ENCODE measurements at regions not wholly inside any gene's neighbourhood (a gene's known extent, or its start where the extent isn't known, plus 50 kb on each side); places are given as distances from the start of the nearest gene placed in this dataset.
"Not testable (repeated sequence)": the region's sequence is repeated elsewhere in the genome, so short reads cannot be mapped to it uniquely, and the experiment has no call there.

DNA sequence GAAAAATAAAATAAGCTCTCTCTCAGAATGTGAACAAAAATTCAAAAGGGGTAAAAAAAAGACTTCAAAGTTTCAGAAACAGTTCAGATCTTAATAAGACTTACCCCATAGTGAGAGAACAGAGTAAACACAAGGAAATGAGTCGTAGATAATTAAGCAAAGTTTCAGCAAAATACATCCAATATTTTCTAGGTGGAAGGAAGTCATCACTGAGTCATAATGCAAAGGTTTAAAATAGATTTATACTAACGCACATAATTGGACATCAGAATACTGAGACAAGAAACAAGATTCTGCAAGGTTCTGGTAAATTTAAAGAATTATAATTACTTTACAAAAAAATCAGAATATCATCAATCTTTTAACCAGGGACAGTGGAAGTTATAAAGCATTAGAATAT is 1370.7 kb upstream of the ATXN8OS start:
- no peak for DNase-seq

- DNase-seq: no peak
Measured at GRCh38 chr13:68727798-68728197, 1379.8 kb upstream of the ATXN8OS start.

GRCh38 chr13:68727165-68727564 is 1380.5 kb upstream of the ATXN8OS start:
- no peak for DNase-seq

DNA sequence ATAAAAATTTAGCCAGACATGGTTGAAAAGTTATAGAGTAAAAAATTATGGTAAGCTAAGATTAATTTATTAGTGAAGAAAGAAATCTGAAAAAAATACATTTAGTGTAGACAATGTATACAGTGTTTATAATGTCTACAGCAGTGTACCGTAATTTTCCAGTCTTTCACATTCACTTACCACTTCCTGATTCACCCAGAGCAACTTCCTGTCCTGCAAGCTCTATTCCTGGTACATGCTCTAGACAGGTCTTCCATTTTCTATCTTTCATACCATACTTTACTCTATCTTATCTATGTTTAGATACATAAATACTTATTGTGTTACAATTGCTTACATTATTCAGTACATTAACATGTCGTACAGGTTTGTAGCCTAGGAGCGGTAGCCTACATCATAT is 1387.8 kb upstream of the ATXN8OS start:
- DNase-seq: no peak

GRCh38 chr13:68715651-68716050 is 1392.0 kb upstream of the ATXN8OS start:
- DNase-seq: no peak

DNA sequence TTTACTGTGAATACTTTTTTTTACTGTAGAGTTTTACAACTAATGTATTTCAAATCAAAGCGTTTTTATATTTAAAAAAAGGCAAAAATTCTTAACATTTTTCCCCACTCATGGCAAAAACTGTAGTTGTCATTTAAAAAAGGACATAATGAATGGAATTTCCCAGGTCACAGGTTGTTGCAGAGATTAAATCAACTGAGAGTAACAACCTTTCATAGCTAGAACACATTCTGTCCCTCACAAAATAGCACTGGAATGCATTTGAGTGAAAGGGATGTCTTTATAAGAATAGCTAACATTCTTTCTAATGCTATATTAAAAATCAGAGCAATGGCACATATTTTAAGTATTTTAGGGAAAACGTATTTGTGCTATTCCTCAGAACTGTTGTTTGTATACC is 1393.3 kb upstream of the ATXN8OS start:
- DNase-seq: no peak

DNA sequence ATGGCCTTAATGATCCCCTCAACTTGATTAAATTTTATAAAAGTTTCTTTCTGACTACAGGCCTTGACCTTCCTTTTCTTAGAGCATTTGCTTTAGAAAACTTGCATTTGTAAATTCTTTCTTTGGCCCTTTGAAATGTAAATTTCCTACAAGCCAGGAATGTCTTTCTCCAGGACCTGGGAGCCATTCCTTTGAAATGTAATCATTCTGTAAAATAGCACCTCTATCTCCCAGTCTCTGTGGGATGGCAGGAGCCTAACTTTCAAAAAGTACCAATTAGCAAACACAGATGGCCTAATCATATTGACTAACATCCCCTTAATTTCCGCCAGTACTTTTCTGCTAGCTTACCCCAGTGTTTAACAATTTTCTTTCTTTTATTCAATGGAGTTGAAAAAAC is 1394.2 kb upstream of the ATXN8OS start:
- DNase-seq: no peak

DNA sequence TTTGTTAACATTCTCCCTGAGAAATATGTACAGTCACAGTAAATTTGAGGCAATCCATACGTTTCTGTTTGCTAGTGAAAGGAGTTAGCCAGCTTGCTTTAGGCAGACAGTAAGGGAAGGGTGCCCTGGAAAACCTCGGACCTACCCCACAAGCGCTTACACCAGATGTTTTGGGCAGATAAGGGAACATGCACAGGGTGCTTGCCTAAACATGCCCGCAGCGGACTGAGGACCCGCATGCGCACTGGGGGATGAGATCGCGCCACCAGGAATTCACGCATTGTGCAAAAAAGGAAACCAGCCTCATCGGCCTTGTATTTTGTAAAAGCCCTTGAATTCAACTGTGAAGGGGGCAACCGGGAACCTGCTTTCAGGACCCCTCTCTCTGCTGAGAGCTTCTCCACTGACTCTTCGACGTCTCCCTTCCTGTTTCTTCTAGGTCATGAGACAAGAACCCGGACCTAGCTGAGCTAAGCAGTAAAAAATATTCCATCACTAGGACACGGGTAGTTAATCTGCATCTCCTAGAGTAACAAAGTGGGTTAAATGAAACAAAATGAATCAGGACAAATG is 1399.2 kb upstream of the ATXN8OS start:
- DNase-seq: no peak

DNA sequence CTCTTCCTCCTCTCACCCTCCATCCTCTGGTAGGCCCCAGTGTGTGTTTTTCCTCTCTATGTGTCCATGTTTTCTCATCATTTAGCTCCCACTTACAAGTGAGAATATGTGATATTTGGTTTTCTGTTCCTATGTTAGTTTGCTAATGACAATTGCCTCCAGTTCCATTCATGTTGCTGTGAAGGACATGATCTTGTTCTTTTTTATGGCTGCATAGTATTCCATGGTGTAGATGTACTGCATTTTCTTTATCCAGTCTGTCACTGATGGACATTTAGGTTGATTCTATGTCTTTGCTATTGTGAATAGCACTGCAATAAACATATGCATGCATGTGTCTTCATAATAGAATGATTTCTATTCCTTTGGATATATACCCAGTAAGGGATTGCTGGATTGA is 1401.6 kb upstream of the ATXN8OS start:
- not testable (repeated sequence) for DNase-seq

GRCh38 chr13:68697551-68697950 is 1410.1 kb upstream of the ATXN8OS start:
- DNase-seq: no peak

GRCh38 chr13:68696907-68697306 is 1410.7 kb upstream of the ATXN8OS start:
- DNase-seq: no peak

- no peak for DNase-seq
Measured at GRCh38 chr13:68692049-68692448, 1415.6 kb upstream of the ATXN8OS start.

- no peak for DNase-seq
Measured at GRCh38 chr13:68690567-68690966, 1417.1 kb upstream of the ATXN8OS start.

DNA sequence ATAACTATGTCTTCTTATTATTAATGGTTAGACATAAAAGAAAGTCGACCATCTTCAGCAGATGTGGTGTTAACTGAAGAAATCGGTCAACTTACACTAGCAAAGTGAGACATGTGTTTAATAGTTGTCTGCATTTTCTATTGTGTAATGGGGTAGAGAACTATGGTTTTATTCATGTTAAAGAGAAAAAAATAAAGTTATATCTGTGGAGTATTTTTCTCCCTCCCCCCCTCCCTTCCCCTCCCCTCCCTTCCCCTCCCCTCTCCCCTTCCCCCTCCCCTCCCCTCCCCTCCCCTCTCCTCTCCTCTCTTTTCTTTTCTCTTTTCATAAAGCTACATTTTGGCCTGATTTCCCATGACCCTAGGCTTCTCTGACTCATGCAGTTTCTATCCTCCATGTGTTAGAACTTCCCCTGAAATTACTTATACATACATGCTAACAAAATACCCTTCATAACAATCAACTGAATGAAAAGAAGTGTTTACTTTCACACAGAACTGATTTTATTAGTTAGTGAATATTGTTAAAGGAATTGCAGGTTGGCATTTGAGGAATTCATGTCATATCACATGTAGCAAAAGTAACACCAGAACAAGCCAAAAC is 1431.0 kb upstream of the ATXN8OS start:
- no peak for DNase-seq

DNA sequence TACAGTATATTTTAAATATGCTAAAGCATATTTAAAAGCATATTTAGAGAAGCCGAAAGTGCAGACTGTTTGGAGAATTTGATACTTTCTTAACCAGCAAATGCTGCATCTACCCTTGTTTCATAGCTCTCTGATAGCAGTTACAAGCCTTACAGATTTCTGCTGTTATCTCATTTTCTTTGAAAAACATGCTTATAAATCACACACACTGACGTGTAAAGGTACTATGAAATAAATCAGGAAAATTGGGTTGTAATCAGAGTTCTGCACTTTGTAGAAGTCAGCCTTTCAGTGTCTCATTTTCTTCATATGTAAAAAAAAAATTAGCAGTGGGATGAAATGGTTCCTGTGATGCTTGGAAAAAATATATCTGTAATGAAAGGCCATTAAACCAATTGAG is 1432.4 kb upstream of the ATXN8OS start:
- peak in 1 of 2 experiments; percentile 12 for DNase-seq

GRCh38 chr13:68667863-68668262 is 1437.7 kb upstream of the PCDH9 start:
- DNase-seq: no peak

GRCh38 chr13:68666774-68667397 is 1436.8 kb upstream of the PCDH9 start:
- no peak for DNase-seq

GRCh38 chr13:68645814-68646213 is 1415.7 kb upstream of the PCDH9 start:
- DNase-seq: no peak

- no peak for DNase-seq
Measured at GRCh38 chr13:68644611-68645010, 1414.5 kb upstream of the PCDH9 start.

DNA sequence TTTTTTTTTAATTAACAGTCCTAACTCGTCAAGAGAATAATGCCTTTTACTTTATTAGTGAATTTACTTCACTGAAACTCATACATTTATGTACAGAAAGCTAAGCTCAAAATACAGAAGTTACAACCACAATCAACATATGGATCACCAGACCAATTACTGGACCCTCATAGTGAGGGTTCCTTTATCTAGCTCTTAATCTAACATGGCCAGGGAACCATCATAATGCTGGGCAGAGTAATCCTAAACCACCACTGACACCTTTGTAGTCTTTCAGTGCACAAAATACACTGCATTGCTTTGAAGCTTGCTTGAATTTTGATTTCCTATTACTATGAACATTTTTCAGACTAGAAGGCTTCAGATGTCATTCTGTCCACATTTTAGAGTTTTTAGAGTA is 1406.6 kb upstream of the PCDH9 start:
- DNase-seq: no peak

GRCh38 chr13:68628994-68629393 is 1398.9 kb upstream of the PCDH9 start:
- no peak for DNase-seq

GRCh38 chr13:68627379-68627778 is 1397.2 kb upstream of the PCDH9 start:
- DNase-seq: no peak

DNA sequence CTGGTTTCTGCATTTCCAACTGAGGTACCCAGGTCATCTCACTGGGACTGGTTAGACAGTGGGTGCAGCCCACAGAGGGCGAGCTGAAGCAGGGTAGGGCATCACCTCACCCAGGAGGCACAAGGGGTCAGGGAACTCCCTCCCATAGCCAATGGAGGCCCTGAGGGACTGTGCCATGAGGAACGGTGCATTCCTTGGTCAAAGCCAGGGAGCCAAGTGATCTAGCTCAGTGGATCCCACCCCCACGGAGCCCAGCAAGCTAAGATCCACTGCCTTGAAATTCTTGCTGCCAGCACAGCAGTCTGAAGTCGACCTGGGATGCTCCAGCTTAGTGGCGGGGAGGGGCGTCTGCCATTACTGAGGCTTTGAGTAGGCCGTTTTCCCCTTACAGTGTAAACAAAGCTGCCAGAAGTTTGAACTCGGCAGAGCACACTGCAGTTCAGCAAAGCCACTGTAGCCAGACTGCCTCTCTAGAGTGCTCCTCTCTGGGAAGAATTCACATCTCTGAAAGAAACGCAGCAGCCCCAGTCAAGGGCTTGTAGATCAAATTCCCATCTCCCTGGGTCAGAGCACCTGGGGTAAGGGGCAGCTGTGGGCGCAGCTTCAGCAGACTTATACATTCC is 1386.6 kb upstream of the PCDH9 start:
- no peak for DNase-seq

DNA sequence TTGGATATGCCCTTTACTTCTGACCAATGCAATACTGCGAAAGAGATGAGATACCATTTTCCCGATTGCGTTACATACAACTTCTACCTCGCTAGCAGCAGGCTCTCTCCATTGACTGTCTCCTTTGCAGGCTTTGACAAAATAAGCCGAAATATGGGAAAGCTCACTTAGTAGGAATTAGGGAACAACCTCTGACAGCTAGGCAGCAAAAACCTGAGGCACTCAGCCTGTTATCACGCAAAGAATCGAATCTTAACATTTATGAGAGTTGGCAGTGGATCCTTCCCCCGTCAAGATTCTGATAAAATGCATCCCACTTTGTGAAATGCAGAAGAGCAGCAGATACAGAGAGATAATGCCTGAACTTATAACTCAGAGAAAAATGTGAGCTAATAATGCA is 1379.5 kb upstream of the PCDH9 start:
- DNase-seq: no peak
